ENCODE measurements at regions not wholly inside any gene's neighbourhood (a gene's known extent, or its start where the extent isn't known, plus 50 kb on each side); places are given as distances from the start of the nearest gene placed in this dataset.
"Not testable (repeated sequence)": the region's sequence is repeated elsewhere in the genome, so short reads cannot be mapped to it uniquely, and the experiment has no call there.

DNA sequence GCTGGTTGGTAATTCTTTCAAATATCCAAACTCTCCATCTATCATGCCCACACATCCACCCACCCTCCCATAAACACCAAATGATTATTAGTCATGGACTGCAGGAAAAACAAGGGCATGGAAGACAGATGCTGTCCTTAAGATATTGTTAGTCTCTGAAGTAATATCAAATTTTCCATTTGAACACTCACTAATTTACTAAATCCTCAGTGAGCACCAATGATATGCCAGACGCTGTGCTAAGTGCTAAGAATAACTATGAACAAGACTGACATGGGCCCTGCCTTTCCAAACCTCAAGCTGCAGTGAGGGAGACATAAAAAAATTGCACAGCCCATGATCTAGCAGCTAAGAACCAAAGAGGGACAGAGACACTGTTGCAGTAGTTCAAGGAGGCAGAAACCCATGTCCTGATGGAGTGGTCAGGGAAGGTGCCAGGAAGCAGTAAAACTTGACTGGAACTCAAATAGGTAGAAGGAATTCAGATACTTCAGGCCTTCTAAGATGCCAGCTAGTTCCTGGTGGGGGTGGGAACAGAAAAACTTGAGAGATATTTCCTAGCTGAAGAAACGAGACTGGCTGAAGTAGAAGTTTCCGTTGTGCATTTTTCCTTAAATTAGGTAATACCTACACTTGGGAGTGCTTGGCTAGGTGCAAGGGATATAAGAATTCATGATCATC, 182.1 kb downstream of the OSR1 start:
- H3K4me3 ChIP-seq (replicated peaks; ENCODE audit: low read depth, low read length) = no peak overlapping the region
- TF ChIP-seq, protein P1, sequence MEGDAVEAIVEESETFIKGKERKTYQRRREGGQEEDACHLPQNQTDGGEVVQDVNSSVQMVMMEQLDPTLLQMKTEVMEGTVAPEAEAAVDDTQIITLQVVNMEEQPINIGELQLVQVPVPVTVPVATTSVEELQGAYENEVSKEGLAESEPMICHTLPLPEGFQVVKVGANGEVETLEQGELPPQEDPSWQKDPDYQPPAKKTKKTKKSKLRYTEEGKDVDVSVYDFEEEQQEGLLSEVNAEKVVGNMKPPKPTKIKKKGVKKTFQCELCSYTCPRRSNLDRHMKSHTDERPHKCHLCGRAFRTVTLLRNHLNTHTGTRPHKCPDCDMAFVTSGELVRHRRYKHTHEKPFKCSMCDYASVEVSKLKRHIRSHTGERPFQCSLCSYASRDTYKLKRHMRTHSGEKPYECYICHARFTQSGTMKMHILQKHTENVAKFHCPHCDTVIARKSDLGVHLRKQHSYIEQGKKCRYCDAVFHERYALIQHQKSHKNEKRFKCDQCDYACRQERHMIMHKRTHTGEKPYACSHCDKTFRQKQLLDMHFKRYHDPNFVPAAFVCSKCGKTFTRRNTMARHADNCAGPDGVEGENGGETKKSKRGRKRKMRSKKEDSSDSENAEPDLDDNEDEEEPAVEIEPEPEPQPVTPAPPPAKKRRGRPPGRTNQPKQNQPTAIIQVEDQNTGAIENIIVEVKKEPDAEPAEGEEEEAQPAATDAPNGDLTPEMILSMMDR (IDR thresholded peaks at IDR 0.05; ENCODE audit: low read length, missing control alignments) = no peak
- no peak for DNase-seq (ENCODE audit: low read depth)

DNA sequence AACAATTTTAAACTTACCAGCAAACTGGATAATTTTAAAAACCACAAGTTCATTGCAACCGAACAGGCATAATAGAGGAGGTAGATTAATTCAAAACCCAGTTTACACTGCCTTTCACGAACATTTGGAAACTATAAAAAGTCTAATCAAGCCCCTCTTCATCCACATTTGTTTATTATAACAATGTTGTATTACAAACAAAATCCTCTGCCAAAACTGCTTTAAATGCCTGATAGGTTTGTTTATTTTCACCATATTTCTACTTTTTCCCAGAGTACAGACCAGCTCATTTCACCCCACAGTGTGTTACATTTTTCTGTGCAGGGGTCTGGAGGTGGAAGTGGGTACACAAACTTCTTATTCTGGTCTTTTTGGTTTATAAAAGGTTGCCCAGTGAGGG, 184.2 kb downstream of the OSR1 start:
- TF ChIP-seq, protein P1 (IDR thresholded peaks at IDR 0.05; ENCODE audit: low read length, missing control alignments) = no peak
- DNase-seq (ENCODE audit: low read depth) = no peak
- no peak overlapping the region for H3K4me3 ChIP-seq (replicated peaks; ENCODE audit: low read depth, low read length)

DNA sequence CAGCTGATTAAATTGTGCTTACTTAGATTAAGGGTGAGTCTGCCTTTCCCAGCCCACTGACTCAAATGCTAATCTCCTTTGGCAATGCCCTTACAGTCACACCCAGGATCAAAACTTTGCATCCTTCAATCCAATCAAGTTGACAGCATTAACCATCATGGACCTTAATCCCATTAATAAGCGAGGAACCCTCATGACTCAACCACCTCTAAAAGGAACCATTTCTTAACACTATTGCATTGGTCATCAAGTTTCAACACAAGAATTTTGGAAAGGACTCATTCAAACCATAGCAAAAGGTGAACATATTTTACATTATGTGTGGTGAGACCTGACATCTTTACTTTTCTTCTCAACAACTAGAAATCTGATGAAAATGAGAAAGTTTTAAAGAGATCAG, 187.0 kb downstream of the OSR1 start:
- no peak for DNase-seq (ENCODE audit: low read depth)
- H3K4me3 ChIP-seq (replicated peaks; ENCODE audit: low read depth, low read length) = no peak overlapping the region
- TF ChIP-seq, protein P1 (IDR thresholded peaks at IDR 0.05; ENCODE audit: low read length, missing control alignments) = no peak

DNA sequence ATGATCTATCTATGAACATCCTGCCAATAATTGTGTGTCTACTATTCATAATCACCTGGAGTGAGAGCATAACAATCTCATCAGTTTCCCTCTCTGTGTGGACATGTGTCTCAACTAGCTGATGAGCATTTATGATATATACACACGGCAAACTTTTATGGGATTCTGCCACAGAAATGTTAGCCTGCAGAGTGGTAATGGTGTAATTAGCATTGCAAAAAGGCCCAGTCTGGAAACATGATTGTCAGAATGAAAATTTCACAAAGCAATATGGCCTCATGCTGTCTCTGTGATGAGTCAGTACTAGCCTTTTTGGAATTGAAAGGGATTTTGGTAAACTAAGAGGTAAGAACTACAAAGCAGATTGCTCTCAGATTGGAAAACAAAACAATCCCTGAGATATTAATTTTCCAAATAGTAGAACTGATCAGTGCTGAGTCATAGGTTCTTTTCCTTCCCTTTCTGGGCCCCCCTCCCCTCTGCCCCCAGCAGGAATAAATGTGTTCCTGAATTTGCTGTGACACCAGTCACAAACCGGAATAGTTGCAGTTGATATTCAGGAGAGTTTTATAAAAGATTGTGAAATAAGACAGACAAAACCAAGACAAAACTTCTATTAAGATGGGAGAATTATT, 189.2 kb downstream of the OSR1 start:
- DNase-seq (ENCODE audit: low read depth) = no peak

DNA sequence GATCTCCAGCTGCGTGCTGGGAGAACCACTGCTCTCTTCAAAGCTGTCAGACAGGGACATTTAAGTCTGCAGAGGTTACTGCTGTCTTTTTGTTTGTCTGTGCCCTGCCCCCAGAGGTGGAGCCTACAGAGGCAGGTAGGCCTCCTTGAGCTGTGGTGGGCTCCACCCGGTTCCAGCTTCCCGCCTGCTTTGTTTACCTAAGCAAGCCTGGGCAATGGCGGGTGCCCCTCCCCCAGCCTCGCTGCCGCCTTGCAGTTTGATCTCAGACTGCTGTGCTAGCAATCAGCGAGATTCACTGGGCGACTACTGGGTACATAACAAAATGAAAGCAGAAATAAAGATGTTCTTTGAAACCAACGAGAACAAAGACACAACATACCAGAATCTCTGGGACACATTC, 194.3 kb downstream of the OSR1 start:
- DNase-seq (ENCODE audit: low read depth); H3K4me3 ChIP-seq (replicated peaks; ENCODE audit: low read depth, low read length): not testable (repeated sequence)

More for the DNA sequence above, 189.2 kb downstream of the OSR1 start:
- H3K4me3 ChIP-seq (replicated peaks; ENCODE audit: low read depth, low read length) = no peak overlapping the region
- TF ChIP-seq, protein P1 (IDR thresholded peaks at IDR 0.05; ENCODE audit: low read length, missing control alignments) = no peak

DNA sequence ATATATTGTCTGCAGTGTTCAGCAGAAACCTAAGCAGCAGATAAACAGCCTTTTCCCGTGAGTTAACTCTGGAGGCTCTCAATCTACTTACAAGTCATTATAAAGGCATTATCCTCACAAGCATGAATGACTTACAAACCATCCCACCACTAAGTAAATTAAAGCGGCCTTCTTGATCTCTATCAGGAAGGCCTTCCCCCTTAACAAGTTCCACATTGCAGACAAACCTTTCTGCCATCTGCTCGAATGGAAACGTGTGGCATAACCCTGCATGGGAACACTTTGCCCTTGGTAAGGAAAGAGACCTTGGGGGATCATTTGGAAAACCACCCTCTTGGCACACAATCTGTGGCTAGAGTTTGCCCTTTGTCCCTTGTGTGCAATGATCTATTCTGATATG, 199.5 kb downstream of the OSR1 start:
- TF ChIP-seq, protein P1 (IDR thresholded peaks at IDR 0.05; ENCODE audit: low read length, missing control alignments) = no peak
- H3K4me3 ChIP-seq (replicated peaks; ENCODE audit: low read depth, low read length) = no peak overlapping the region
- no peak for DNase-seq (ENCODE audit: low read depth)

DNA sequence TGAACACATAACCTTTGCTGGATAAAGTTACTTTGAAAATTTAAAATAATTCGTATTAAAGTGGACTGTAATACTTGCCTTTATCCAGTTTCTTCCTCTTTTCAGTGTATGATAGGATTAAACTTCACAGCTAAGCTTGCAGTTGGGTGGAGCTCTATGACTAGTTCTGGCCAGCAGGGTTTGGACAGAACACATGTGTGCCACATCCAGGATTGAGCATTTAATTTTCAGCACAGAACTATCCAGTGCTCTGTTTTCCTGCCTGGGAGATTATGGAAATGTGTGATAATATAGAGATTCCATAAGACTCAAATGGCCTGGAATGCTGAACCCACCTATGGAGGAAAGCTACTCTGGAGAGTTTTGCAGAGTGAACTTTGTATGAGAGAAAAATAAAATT, 200.2 kb downstream of the OSR1 start:
- no peak overlapping the region for H3K4me3 ChIP-seq (replicated peaks; ENCODE audit: low read depth, low read length)
- TF ChIP-seq, protein P1 (IDR thresholded peaks at IDR 0.05; ENCODE audit: low read length, missing control alignments) = no peak
- no peak for DNase-seq (ENCODE audit: low read depth)

Data from fibroblast of pulmonary artery (primary cell).